ENCODE measurements at regions not wholly inside any gene's neighbourhood (a gene's known extent, or its start where the extent isn't known, plus 50 kb on each side); places are given as distances from the start of the nearest gene placed in this dataset.
"Not testable (repeated sequence)": the region's sequence is repeated elsewhere in the genome, so short reads cannot be mapped to it uniquely, and the experiment has no call there.

DNA sequence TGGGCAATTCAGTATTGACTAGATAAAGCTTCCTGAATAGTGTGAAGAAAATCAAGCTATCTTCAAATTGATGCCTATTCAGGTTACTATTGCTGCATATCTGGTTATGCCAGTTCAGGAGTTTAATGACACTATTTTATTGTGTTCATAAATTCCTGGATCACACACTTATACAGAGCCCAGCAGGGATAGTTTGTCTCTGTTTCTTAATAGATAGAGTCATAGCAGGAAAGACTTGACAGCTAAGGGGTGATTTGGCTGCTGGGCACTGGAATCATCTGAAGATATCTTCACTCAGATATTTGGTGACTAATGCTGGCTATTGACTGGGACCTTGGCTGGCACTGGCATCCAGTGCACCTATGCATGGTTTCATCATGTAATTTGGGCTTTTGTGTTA is 187.8 kb downstream of the PYDC2 start:
- DNase-seq: no peak

GRCh38 chr3:191649626-191650025 is 188.7 kb downstream of the PYDC2 start:
- no peak for DNase-seq

GRCh38 chr3:191658781-191659419 is 197.9 kb downstream of the PYDC2 start:
- DNase-seq: not testable (repeated sequence)

DNA sequence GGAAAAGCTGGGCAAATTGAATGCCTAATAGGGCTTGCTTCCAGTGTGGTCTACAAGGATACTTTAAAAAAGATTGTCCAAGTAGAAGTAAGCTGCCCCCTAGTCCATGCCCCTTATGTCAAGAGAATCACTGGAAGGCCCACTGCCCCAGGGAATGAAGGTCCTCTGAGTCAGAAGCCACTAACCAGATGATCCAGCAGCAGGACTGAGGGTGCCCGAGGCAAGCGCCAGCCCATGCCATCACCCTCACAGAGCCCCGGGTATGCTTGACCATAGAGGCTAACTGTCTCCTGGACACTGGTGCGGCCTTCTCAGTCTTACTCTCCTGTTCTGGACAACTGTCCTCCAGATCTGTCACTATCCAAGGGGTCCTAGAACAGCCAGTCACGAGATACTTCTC is 201.2 kb downstream of the PYDC2 start:
- not testable (repeated sequence) for DNase-seq

DNA sequence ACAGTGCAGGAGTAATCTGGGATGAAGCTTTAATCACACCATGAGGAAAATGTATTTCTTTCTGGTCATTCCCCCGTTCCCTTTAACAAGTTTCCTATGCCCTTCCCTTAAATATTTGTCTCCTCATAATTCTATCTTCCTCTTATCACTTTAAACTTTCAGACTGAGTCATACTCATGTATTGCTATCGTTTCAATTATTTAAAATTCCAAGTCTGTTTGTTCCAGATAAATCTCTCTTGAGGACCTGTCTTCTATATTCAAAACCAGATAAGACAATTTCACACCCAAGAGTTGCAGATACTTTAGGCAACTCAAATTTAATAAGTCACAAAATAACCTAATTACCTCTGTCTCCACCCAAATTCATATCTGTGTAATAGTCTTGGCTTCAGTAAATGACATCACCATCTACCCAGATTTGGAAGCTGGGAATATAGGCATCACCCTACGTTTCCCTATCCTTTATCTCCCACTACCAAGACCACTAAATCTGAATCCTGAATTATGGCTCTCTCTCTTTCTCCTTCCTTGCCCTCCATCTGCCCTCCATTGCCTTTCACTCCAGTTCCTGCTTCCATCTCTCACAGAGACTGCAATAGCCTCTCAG is 220.1 kb downstream of the PYDC2 start:
- no peak for DNase-seq

DNA sequence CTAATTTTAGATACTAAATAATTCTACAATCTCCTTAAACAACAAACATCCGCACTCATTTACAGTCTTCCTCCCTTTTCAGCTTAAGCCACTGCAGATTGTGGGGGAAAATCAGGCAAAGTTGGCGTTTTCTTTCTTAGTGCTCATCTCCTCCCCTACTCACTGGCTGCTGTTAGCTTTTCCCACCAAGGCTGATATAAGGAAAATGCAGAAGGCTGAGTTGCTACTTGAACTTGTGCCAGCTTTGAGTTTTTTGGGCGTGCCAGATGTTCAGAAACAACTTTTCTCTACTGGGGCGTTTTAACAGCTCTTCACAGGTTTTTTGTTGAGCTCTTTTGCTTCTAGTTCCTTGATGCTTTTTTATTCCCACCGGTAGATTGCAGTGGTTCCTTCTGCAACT is 222.0 kb downstream of the PYDC2 start:
- DNase-seq: no peak

DNA sequence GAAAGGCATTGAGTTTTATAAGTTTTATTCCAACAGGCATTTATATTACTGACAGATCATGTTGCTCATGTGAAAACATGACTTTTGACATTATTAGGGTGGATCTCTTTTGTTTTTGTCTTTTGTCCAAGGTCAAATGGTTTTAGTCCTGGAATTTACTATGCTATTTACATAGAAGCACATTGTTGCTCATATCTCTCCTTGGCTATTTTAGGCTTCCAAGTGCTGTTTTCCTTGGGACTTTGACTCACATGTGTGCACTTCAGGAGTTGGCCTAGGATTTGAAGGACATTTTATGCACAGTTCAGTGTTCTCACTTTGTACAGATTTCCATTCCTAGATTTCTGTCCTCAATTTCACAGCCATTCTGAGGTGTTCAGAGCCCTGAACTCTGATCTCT is 225.7 kb downstream of the PYDC2 start:
- no peak for DNase-seq

DNA sequence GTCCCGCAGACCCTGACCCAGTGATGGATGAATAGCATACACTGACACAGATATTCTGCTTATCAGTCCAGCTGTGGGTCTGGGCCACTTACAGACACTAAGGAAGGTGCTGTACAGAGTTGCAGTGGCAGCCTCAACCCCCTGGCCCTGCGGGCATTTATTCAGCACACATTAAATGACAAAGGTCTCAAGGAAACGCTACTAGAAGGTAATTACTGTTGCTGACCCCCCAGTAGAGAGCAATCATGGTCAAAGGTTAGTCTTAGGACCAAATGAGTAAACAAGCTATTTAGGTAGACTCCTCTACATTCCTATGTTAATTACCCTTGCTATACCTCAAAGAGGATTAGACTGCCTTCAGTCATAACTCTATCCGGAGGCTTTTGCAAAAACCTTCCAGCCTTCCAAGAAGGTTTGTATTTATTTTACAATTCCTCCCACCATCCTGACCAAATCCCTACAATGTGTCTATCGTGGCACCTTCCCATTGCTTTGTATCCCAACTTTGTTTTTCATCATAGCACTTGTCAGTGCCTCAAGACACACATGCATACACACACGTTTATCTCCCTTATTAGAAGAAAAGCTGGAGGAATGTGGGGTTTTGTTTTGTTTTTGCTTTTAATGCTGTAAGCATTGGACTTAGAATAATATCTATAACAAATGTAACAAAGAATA is 227.9 kb downstream of the PYDC2 start:
- no peak for DNase-seq

- DNase-seq: not testable (repeated sequence)
These were observed 230.2 kb downstream of the PYDC2 start for GRCh38 chr3:191691184-191691583.

DNA sequence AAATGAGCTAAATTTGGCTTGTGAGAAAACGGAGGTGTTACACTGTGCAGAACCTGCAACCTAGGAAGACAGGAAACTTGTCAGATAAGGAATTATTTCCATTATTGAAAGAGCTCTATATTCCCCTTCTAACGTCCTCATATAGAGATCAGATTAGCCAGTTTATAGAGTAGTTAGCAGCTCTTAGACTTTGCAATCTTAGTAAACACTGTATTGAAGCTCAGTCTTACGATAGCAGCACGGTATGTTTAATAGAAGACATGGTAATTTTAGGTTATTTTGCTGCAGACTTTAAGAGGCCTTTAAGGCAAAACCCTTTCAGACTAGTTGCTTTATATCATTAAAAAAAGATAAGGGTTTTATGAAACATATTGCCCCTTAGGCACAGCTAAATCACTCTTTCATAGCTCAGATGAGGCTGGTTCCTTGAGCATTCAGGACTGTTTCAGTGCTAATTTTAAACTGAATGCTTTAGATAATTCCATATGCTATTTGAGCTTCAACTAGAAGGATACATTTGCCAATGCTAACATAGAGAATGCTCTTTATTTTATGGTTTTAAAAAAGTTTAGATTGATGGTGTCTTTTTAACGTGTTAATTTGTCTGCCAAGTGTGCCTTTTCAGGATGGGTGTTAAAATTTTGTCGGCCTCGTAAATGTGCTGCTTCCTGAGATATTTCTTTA is 234.3 kb downstream of the PYDC2 start:
- DNase-seq: no peak

DNA sequence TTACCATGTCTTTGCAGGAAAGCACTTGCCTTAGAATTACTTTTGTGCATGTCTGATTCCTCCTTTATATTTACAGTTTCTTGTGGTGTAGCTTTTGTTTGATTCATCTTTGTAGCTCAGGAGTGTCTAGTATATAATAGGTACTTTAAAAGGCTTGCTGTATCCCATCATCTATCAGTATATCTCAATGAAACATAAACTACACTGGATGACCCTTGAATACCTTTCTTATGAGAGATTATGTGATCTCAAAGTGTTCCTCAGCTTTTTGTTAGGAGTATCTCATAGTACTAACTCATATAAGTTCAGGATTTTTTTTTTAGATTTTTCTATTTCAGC is 234.8 kb downstream of the PYDC2 start:
- no peak for DNase-seq

DNA sequence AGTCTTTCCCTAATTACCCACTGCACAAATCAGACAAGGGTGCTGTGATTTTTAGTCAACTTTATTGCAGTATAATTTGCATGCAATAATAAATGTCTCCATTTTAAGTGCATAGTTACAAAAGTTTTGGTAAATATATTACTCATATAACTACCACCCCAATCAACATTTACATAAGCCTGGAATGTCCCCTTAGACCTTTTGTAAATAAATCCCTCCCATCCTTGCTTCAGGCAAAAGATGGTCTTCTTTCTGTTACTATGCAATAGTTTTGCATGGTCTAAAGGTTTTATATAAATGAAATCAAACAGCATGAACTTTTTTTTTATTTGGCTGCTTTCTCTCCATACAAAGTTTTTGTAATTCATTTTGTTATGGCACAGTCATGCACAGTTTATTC is 235.4 kb downstream of the PYDC2 start:
- DNase-seq: no peak

- DNase-seq: no peak
These were observed 238.6 kb downstream of the PYDC2 start for GRCh38 chr3:191699546-191699945.

DNA sequence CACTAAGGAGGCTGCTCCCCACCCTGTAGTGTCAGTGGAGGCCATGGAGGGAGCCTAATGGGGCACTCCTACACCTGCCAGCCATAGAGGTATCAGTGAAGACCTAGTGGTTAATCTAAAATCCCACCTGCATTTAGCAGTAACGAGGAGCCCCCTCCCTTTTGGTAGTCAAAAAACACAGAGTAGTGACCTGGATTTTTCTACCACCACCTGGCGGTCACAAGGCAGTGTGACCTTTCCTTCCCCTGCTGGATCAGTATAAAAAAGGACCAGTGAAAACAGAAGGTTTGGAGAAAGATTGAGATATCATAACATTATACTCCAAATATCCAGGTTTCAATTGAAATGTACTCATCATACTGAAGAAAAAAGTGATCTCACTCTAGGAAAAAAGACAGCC is 241.2 kb downstream of the PYDC2 start:
- no peak for DNase-seq

GRCh38 chr3:191707817-191708216 is 246.9 kb downstream of the PYDC2 start:
- DNase-seq: no peak

DNA sequence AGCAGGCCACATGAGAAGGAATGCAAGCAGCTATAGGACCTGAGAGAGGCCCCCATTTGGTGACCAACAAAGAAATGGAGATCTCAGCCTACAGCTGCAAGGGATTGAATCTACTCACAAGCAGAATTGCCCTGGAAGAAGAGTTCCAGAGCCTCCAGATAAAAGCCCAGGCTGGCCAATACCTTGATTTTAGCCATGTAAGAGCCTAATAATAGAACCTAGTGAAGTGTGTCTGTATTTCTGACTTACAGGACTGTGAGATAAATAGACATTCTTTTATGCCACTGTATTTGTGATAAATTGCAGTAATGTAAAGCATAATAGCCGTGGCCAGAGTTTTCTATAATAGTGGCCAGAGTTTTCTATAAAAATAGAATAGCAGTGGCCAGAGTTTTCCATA is 254.6 kb downstream of the PYDC2 start:
- no peak for DNase-seq

DNA sequence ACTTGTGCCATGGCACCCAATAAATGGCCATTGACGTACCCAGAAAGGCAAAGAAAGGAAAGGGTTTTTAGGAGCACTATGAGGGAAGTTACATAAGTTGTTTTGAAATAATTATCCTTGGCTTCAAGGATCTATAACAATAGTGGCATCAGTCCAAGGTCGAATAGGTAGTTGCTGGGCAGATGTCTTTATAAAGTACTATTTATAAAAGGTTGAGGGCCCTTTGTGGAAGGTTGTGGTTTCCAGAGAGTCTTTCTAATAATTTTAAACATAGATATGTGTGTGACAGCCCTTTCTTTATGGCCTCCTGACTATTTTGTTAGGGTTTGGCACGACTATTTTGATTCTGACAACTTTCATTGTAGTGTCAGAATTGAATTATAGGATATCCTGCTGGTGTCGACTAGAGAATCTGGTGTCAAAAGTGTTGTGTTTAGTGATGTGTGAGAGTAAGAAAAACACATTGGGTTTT is 260.5 kb downstream of the PYDC2 start:
- peak; percentile 9 for DNase-seq

GRCh38 chr3:191721990-191722389 is 261.0 kb downstream of the PYDC2 start:
- peak; percentile 53 for DNase-seq

DNA sequence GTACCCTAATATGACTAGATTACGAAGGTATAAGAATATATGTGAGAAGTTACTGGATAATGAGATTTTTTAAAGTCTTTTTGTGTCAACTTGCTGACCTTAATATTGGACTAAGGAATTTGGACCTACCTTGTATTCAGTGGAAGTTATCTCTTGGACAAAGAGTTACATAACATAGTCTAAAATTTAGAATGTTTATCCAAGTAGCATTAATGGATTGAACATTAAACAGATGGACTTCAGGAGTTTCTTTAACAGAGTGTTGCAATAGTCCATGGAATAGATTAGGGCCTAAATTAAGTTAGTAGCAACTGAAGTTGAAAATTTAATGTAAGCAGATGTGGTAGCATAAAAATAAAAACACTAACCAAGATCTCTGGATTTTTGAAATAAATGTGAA is 266.4 kb downstream of the PYDC2 start:
- no peak for DNase-seq

GRCh38 chr3:191728186-191728585 is 267.2 kb downstream of the PYDC2 start:
- DNase-seq: no peak

DNA sequence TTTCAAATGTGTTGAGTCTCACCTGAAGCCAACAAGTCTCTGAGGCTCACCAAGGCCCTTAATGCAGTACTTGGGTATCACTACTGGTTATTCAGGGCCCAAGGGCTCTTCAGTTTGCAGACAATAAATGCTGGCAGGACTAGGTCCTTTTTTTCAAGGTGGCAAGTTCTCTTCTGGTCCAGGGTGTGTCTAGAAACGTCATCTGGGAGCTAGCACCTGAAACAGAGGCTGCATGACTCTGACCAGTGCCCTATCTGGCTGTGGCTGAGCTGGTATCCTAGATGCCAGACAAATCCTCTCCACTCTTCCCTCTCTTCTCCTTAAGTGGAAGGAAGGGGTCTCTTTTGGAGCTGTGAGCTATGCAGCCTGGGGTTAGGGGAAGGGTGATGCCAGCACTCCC is 276.8 kb downstream of the PYDC2 start:
- DNase-seq: no peak

GRCh38 chr3:191740712-191741111 is 279.7 kb downstream of the PYDC2 start:
- no peak for DNase-seq

DNA sequence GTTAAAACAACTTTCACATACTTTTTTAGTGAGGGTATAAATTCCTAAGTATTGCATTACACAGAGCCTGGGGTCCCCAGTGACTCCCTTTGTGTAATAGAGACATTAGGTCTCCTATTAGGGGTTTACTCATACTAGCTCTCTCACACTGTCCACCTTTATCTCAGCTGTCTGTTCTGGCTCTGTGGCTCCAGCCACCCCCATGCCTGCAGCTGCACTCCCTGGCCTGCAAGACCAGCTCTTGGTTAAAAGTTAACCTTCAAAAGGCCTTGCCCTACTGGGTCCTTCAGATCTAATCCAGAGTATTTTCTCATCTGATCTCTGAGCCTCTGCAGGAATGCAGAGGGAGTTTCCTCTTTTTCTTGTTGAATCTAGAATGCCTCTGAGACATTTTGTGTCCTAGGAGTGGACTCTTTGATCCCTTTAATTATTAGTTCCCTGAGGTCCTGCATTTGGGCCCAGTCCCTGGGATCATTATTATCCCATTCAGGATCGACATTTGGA is 280.9 kb downstream of the PYDC2 start:
- not testable (repeated sequence) for DNase-seq

DNA sequence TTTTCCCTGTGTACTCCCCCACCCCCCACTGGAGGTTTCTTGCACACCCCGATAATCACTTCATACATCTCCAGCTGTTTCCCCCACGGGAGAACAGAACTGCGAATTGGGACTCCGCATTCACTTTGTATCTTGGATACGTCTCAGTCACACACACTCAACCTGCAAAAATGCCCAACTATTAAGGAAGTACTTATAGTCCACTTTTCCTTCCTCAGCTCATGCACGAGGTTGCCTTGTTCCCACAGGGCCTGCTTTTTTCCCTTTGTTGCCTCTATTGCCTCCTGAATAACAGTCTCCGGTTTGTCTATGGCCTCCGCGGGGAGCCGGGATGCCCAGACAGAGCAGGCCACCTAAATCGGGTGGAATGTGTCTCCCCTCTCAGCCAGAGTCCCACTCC is 282.3 kb downstream of the PYDC2 start:
- no peak for DNase-seq
